ENCODE measurements at regions not wholly inside any gene's neighbourhood (a gene's known extent, or its start where the extent isn't known, plus 50 kb on each side); places are given as distances from the start of the nearest gene placed in this dataset.
A peak's percentile ranks its signal among the peaks of the same experiment; 100 is the strongest.

DNA sequence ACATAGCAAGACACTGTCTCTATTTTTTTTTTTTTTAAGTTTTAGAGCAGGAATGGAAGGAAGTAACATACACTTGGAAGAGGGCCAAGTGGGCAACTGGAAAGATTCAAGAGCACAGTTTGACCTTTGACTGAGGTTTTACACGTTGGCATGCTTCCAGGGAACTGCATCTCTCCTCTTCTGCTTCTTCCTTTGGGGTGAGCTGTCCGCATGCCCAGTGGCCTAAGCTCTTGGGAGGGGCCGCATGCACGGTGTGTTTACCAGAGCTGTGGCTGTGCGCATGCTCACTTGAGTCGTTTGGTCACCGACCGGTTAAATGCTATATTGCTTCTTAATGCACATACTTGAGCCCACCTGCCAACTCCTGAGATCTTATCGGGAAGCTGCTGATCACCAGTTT, 727.7 kb downstream of the UQCRFS1 start:
- no peaks in the 10 kb centered on the region for H3K36me3 ChIP-seq
- peak; percentile 71 for DNase-seq
- no peaks in the 10 kb centered on the region for H3K9me3 ChIP-seq
- H3K4me1 ChIP-seq: peaks cover 0 to 31% (median 7%) of the 10 kb centered on the region in 6 donors
- TF ChIP-seq, protein P1, sequence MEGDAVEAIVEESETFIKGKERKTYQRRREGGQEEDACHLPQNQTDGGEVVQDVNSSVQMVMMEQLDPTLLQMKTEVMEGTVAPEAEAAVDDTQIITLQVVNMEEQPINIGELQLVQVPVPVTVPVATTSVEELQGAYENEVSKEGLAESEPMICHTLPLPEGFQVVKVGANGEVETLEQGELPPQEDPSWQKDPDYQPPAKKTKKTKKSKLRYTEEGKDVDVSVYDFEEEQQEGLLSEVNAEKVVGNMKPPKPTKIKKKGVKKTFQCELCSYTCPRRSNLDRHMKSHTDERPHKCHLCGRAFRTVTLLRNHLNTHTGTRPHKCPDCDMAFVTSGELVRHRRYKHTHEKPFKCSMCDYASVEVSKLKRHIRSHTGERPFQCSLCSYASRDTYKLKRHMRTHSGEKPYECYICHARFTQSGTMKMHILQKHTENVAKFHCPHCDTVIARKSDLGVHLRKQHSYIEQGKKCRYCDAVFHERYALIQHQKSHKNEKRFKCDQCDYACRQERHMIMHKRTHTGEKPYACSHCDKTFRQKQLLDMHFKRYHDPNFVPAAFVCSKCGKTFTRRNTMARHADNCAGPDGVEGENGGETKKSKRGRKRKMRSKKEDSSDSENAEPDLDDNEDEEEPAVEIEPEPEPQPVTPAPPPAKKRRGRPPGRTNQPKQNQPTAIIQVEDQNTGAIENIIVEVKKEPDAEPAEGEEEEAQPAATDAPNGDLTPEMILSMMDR (IDR thresholded peaks at IDR 0.05 in 8 of 11, conservative IDR thresholded peaks at IDR 0.05 in 3 of 11): no peak
- TF ChIP-seq POLR2AphosphoS5 (IDR thresholded peaks at IDR 0.05) (no peak), POLR2A (IDR thresholded peaks at IDR 0.05) (no peak)
- intact Hi-C loops (cut with DNase I; ENCODE audit: low total_unique reads): no loop called here
- no peak overlapping the region for H3K4me3 ChIP-seq
- WGBS, 5 donors: 54 to 66% (median 56%) methylated on average over 9 of the region's 9 CpGs
- no peak overlapping the region for H3K27ac ChIP-seq
- H3K27me3 ChIP-seq (replicated peaks in 1 of 7): no peaks in the 10 kb centered on the region

- Histone ChIP-seq H3K4me1 (peaks cover 0 to 27% (median 7%) of the 10 kb centered on the region in 6 donors), H3K27ac (no peak overlapping the region), H3K27me3 (replicated peaks in 1 of 7) (no peaks in the 10 kb centered on the region), H3K9me3 (peaks cover 0 to 3% (median 0%) of the 10 kb centered on the region in 8 donors), H3K36me3 (no peaks in the 10 kb centered on the region), H3K4me3 (no peak overlapping the region)
- 59 to 89% (median 80%) methylated on average over 3 of the region's 3 CpGs for WGBS, 5 donors
- no peak for DNase-seq
- TF ChIP-seq POLR2AphosphoS5 (IDR thresholded peaks at IDR 0.05): no peak
- no peak for TF ChIP-seq POLR2A (IDR thresholded peaks at IDR 0.05)
- TF ChIP-seq, protein P1 (IDR thresholded peaks at IDR 0.05 in 8 of 11, conservative IDR thresholded peaks at IDR 0.05 in 3 of 11): no peak
- intact Hi-C loops (cut with DNase I; ENCODE audit: low total_unique reads): no loop called here
Observed at GRCh38 chr19:28483197-28483596, 729.8 kb downstream of the UQCRFS1 start.

DNA sequence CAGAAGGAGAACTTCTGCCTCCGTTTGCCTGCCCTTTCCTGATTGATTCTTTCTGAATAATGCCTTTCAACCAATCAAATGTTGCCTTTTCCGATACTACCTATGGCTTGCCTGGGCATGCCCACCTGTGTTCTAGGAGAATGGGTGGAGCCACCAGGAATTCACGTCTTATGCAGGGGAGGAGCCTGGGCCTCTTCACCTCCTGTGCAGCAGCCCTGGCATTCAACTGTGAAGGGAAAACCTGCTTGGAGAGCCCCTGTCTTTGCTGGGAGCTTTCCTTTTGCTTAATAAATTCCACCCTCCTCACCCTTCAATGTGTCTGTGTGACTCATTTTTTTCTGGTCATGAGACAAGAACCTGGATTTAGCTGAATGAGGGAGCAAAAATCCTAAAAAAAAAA, 730.7 kb downstream of the UQCRFS1 start:
- Histone ChIP-seq H3K27me3 (replicated peaks in 1 of 7) (no peaks in the 10 kb centered on the region), H3K9me3 (peaks cover 0 to 3% (median 0%) of the 10 kb centered on the region in 8 donors), H3K4me3 (no peak overlapping the region), H3K27ac (no peak overlapping the region), H3K4me1 (peaks cover 0 to 23% (median 7%) of the 10 kb centered on the region in 6 donors), H3K36me3 (no peaks in the 10 kb centered on the region)
- TF ChIP-seq POLR2AphosphoS5 (IDR thresholded peaks at IDR 0.05) (no peak), POLR2A (IDR thresholded peaks at IDR 0.05) (no peak)
- TF ChIP-seq, protein P1 (IDR thresholded peaks at IDR 0.05 in 8 of 11, conservative IDR thresholded peaks at IDR 0.05 in 3 of 11): no peak
- intact Hi-C loops (cut with DNase I; ENCODE audit: low total_unique reads): no loop called here
- WGBS, 5 donors: 77 to 93% (median 79%) methylated on average over 3 of the region's 3 CpGs
- peak; percentile 12 for DNase-seq

- peak overlapping the region in 3 of 8 donors; percentile 26 to 60 (median 41) for H3K27ac ChIP-seq
- H3K4me1 ChIP-seq: peaks cover 0 to 23% (median 7%) of the 10 kb centered on the region in 6 donors
- 70 to 89% (median 75%) methylated on average over 1 of the region's 1 CpG for WGBS, 5 donors
- no peak overlapping the region for H3K4me3 ChIP-seq
- peaks cover 0 to 3% (median 0%) of the 10 kb centered on the region in 8 donors for H3K9me3 ChIP-seq
- peak; percentile 37 for DNase-seq
- H3K27me3 ChIP-seq (replicated peaks in 1 of 7): no peaks in the 10 kb centered on the region
- intact Hi-C loops (cut with DNase I; ENCODE audit: low total_unique reads): no loop called here
- TF ChIP-seq POLR2A (IDR thresholded peaks at IDR 0.05) (no peak), POLR2AphosphoS5 (IDR thresholded peaks at IDR 0.05) (no peak)
- TF ChIP-seq, protein P1 (IDR thresholded peaks at IDR 0.05 in 8 of 11, conservative IDR thresholded peaks at IDR 0.05 in 3 of 11): no peak
- H3K36me3 ChIP-seq: no peaks in the 10 kb centered on the region
Observed at GRCh38 chr19:28481674-28482073, 731.3 kb downstream of the UQCRFS1 start.

Measured in spleen (tissue), 11 donors.